ENCODE measurements at regions not wholly inside any gene's neighbourhood (a gene's known extent, or its start where the extent isn't known, plus 50 kb on each side); places are given as distances from the start of the nearest gene placed in this dataset.

GRCh38 chr12:67750513-67751183 lies 102.1 kb downstream of the DYRK2 start:
- H3K27ac ChIP-seq = no peak overlapping the region
- TF ChIP-seq, protein P1, sequence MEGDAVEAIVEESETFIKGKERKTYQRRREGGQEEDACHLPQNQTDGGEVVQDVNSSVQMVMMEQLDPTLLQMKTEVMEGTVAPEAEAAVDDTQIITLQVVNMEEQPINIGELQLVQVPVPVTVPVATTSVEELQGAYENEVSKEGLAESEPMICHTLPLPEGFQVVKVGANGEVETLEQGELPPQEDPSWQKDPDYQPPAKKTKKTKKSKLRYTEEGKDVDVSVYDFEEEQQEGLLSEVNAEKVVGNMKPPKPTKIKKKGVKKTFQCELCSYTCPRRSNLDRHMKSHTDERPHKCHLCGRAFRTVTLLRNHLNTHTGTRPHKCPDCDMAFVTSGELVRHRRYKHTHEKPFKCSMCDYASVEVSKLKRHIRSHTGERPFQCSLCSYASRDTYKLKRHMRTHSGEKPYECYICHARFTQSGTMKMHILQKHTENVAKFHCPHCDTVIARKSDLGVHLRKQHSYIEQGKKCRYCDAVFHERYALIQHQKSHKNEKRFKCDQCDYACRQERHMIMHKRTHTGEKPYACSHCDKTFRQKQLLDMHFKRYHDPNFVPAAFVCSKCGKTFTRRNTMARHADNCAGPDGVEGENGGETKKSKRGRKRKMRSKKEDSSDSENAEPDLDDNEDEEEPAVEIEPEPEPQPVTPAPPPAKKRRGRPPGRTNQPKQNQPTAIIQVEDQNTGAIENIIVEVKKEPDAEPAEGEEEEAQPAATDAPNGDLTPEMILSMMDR (IDR thresholded peaks at IDR 0.05) = no peak
- TF ChIP-seq ZFX (IDR thresholded peaks at IDR 0.05; ENCODE audit: borderline replicate concordance) = no peak

DNA sequence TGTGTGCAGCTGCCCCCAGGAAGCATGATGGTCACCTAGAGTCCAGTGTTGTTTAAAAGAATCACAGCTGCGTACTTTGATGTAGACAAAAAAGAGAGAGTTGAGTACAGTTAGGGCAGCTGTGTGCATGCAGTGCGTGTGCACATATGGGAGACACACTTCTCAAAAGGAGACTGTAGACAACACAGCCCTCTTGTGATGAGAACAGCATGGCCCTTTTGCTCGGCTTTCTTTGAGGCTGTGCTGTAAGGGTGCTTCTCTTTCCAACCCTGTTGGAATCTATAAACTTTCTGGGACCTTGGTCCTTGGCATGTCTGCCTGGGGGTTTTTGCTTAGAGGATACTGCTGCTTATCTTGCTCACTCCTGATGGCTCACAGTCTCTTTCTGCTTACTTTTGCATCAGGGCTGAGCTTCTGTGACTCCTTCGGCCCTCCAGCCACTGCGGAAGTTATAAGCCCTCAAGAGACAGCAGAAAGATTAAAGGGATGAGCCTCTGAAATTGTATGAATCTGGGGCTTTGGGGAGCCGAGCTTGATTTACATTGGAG lies 102.9 kb downstream of the DYRK2 start:
- no peak for TF ChIP-seq ZFX (IDR thresholded peaks at IDR 0.05; ENCODE audit: borderline replicate concordance)
- TF ChIP-seq, protein P1 (IDR thresholded peaks at IDR 0.05) = no peak
- H3K27ac ChIP-seq = no peak overlapping the region

DNA sequence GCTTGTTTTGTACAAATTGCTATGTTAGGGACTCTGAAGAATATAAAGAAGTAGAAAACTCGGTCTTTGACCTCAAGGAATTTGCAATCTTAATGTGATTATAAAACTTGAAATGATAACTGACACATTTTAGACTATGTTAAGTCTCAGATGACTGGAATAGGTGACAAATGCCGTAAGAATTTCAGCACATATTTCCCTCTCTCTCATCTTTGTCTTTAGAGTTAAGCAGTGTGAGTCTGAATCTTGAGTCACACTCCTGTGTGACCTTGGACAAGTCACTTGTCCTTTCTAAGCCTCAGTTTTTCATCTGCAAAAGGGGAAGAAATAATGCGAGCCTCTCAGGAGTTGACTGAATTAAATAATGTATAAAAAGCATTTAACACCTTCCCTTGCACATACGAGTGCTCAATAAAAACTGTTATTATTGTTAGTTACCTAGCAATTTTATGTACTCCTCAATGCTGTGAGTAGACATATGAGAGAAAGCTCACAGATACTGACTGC lies 103.7 kb downstream of the DYRK2 start:
- no peak for TF ChIP-seq ZFX (IDR thresholded peaks at IDR 0.05; ENCODE audit: borderline replicate concordance)
- TF ChIP-seq, protein P1 (IDR thresholded peaks at IDR 0.05) = no peak
- H3K27ac ChIP-seq = no peak overlapping the region

GRCh38 chr12:67754933-67755697 lies 106.6 kb downstream of the DYRK2 start:
- no peak for TF ChIP-seq ZFX (IDR thresholded peaks at IDR 0.05; ENCODE audit: borderline replicate concordance)
- TF ChIP-seq, protein P1 (IDR thresholded peaks at IDR 0.05) = no peak
- no peak overlapping the region for H3K27ac ChIP-seq

- TF ChIP-seq, protein P1 (IDR thresholded peaks at IDR 0.05) = no peak
- TF ChIP-seq ZFX (IDR thresholded peaks at IDR 0.05; ENCODE audit: borderline replicate concordance) = no peak
- no peak overlapping the region for H3K27ac ChIP-seq
Observed at GRCh38 chr12:67757651-67758050, 109.1 kb downstream of the DYRK2 start.

- no peak overlapping the region for H3K27ac ChIP-seq
- no peak for TF ChIP-seq ZFX (IDR thresholded peaks at IDR 0.05; ENCODE audit: borderline replicate concordance)
- TF ChIP-seq, protein P1 (IDR thresholded peaks at IDR 0.05) = no peak
Observed at GRCh38 chr12:67758119-67758518, 109.6 kb downstream of the DYRK2 start.

All from 22Rv1 (cell line).